GM19467 (cell line): ENCODE measurements at regions not wholly inside any gene's neighbourhood (a gene's known extent, or its start where the extent isn't known, plus 50 kb on each side); places are given as distances from the start of the nearest gene placed in this dataset.

ENCODE experiments used
- ATAC-seq: cut with Tn5 transposase; IDR thresholded peaks from one replicate; pipeline ENCODE4 v1.9.1; 2021; ENCODE audit warnings: mild to moderate bottlenecking, moderate library complexity; ENCODE audit not compliant: unreplicated experiment

GRCh38 chr12:17695495-17695894 is 394.5 kb downstream of the RERGL start:
- no peak for ATAC-seq

- ATAC-seq = no peak
Measured at GRCh38 chr12:17691369-17691768, 398.6 kb downstream of the RERGL start.

GRCh38 chr12:17680220-17680619 is 409.8 kb downstream of the RERGL start:
- ATAC-seq = no peak

GRCh38 chr12:17666641-17667324 is 423.2 kb downstream of the RERGL start:
- ATAC-seq = no peak

GRCh38 chr12:17665839-17666238 is 424.2 kb downstream of the RERGL start:
- ATAC-seq = no peak

- ATAC-seq = no peak
Measured at GRCh38 chr12:17661250-17661649, 428.7 kb downstream of the RERGL start.

GRCh38 chr12:17652436-17652835 is 437.6 kb downstream of the RERGL start:
- no peak for ATAC-seq

- ATAC-seq = no peak
Measured at GRCh38 chr12:17642340-17642650, 447.7 kb downstream of the RERGL start.

- no peak for ATAC-seq
Measured at GRCh38 chr12:17640615-17641014, 449.4 kb downstream of the RERGL start.

GRCh38 chr12:17618831-17619230 is 471.2 kb downstream of the RERGL start:
- no peak for ATAC-seq

GRCh38 chr12:17609701-17610100 is 480.3 kb downstream of the RERGL start:
- no peak for ATAC-seq

GRCh38 chr12:17609153-17609552 is 480.8 kb downstream of the RERGL start:
- ATAC-seq = no peak

GRCh38 chr12:17595111-17595510 is 494.9 kb downstream of the RERGL start:
- ATAC-seq = no peak

- ATAC-seq = no peak
Measured at GRCh38 chr12:17593715-17594406, 496.1 kb downstream of the RERGL start.

- ATAC-seq = no peak
Measured at GRCh38 chr12:17592472-17592871, 497.5 kb downstream of the RERGL start.

GRCh38 chr12:17591005-17591681 is 498.9 kb downstream of the RERGL start:
- ATAC-seq = no peak

GRCh38 chr12:17588968-17589367 is 501.0 kb downstream of the RERGL start:
- no peak for ATAC-seq

- ATAC-seq = no peak
Measured at GRCh38 chr12:17579205-17580026, 510.6 kb downstream of the RERGL start.

- ATAC-seq = no peak
Measured at GRCh38 chr12:17577405-17577804, 512.6 kb downstream of the RERGL start.

GRCh38 chr12:17572250-17572649 is 517.7 kb downstream of the RERGL start:
- no peak for ATAC-seq

- ATAC-seq = no peak
Measured at GRCh38 chr12:17571047-17571446, 518.9 kb downstream of the RERGL start.
